Endodermal cell (in vitro differentiated cells): ENCODE measurements at regions not wholly inside any gene's neighbourhood (a gene's known extent, or its start where the extent isn't known, plus 50 kb on each side); places are given as distances from the start of the nearest gene placed in this dataset.

Experiments used
- DNase-seq: peaks from one replicate; pipeline ENCODE4 v3.0.0-alpha.2; 2017
- H3K27ac ChIP-seq: 2 replicates; pipeline ENCODE4 v1.5.1; 2013; ENCODE audit warnings: mild to moderate bottlenecking, low read depth, low read length, moderate library complexity
- H3K27me3 ChIP-seq: 2 replicates; pipeline ENCODE4 v1.6.1; 2013; ENCODE audit warnings: mild to moderate bottlenecking, low read length, moderate library complexity; ENCODE audit not compliant: insufficient read depth, control insufficient read depth, poor library complexity, severe bottlenecking
- H3K36me3 ChIP-seq: 2 replicates; pipeline ENCODE4 v1.7.0; 2013; ENCODE audit warnings: mild to moderate bottlenecking, low read length, moderate library complexity; ENCODE audit not compliant: control insufficient read depth, insufficient read depth
- H3K4me1 ChIP-seq: one replicate; pipeline ENCODE4 v1.7.0; 2013; ENCODE audit warnings: low read length; ENCODE audit not compliant: control insufficient read depth, insufficient read depth
- H3K4me3 ChIP-seq: 2 replicates; pipeline ENCODE4 v1.5.1; 2013; ENCODE audit warnings: mild to moderate bottlenecking, low read length, moderate library complexity
- H3K9ac ChIP-seq: 2 replicates; pipeline ENCODE4 v1.6.1; 2013; ENCODE audit warnings: mild to moderate bottlenecking, low read length, moderate library complexity; ENCODE audit not compliant: poor library complexity, severe bottlenecking; ENCODE audit errors: extremely low read depth
- H3K9me3 ChIP-seq: 2 replicates; pipeline ENCODE4 v1.6.1; 2013; ENCODE audit warnings: mild to moderate bottlenecking, low read length, moderate library complexity; ENCODE audit not compliant: control insufficient read depth
- H3K27ac Mint-ChIP-seq: 2 replicates; pipeline ENCODE4 v1.8.0; 2020; ENCODE audit warnings: mixed read lengths
- H3K27me3 Mint-ChIP-seq: 2 replicates; pipeline ENCODE4 v1.8.0; 2021; ENCODE audit warnings: mild to moderate bottlenecking, mixed read lengths; ENCODE audit not compliant: insufficient read depth
- H3K36me3 Mint-ChIP-seq: 2 replicates; pipeline ENCODE4 v1.8.0; 2020; ENCODE audit warnings: low read depth, mixed read lengths
- H3K4me1 Mint-ChIP-seq: 2 replicates; pipeline ENCODE4 v1.8.0; 2020; ENCODE audit warnings: mixed read lengths
- H3K4me3 Mint-ChIP-seq: 2 replicates; pipeline ENCODE4 v1.8.0; 2020; ENCODE audit warnings: mild to moderate bottlenecking, moderate library complexity, mixed read lengths
- H3K9me3 Mint-ChIP-seq: 2 replicates; pipeline ENCODE4 v1.8.0; 2020; ENCODE audit warnings: mild to moderate bottlenecking, mixed read lengths
- WGBS, 2 experiments: methylation state at CpG; one replicate each; pipeline versions ENCODE4 v1.1.5 to v1.1.7; 2013; ENCODE audit warnings: missing lambda C conversion rate in 2 of 2, mixed read lengths in 1 of 2; ENCODE audit not compliant: insufficient coverage in 1 of 2, insufficient read length in 1 of 2; 5-methylcytosine and 5-hydroxymethylcytosine counted together
- TF ChIP-seq, protein P1 (sequence below): fragments of 200-600 bp; sonication (generic); conservative IDR thresholded peaks from 2 replicates; pipeline ENCODE4 v1.5.0; 2021; ENCODE audit warnings: antibody characterized with exemption, mild to moderate bottlenecking

DNA sequence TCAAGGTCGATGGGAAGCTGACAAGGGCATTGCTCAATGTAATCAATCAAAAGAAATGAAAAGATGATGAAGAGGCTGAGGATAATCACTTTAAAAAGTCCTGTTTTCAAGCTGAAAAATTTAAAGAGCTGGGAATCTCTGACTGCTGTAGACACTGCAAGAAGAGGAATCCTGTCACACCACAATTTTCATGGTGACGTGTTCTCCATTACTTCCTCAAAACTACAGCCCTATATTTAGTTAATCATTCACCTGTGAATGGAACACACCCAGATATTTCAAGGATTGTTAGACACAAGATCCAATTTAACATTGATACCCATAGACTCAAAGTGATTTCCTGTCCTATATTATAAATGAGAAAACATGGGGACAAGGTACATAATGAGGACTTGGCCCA, 1048.3 kb downstream of the AMY1C start:
- Histone ChIP-seq H3K36me3 (no peaks in the 10 kb centered on the region), H3K4me1 (no peaks in the 10 kb centered on the region), H3K9ac (no peak overlapping the region), H3K27ac (no peak overlapping the region), H3K9me3 (no peaks in the 10 kb centered on the region), H3K27me3 (no peaks in the 10 kb centered on the region), H3K4me3 (no peak overlapping the region)
- H3K9me3 Mint-ChIP-seq: no peaks in the 10 kb centered on the region
- H3K27ac Mint-ChIP-seq: no peak overlapping the region
- no peaks in the 10 kb centered on the region for H3K4me1 Mint-ChIP-seq
- TF ChIP-seq, protein P1, sequence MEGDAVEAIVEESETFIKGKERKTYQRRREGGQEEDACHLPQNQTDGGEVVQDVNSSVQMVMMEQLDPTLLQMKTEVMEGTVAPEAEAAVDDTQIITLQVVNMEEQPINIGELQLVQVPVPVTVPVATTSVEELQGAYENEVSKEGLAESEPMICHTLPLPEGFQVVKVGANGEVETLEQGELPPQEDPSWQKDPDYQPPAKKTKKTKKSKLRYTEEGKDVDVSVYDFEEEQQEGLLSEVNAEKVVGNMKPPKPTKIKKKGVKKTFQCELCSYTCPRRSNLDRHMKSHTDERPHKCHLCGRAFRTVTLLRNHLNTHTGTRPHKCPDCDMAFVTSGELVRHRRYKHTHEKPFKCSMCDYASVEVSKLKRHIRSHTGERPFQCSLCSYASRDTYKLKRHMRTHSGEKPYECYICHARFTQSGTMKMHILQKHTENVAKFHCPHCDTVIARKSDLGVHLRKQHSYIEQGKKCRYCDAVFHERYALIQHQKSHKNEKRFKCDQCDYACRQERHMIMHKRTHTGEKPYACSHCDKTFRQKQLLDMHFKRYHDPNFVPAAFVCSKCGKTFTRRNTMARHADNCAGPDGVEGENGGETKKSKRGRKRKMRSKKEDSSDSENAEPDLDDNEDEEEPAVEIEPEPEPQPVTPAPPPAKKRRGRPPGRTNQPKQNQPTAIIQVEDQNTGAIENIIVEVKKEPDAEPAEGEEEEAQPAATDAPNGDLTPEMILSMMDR: no peak
- DNase-seq: no peak
- no peaks in the 10 kb centered on the region for H3K27me3 Mint-ChIP-seq
- no peak overlapping the region for H3K4me3 Mint-ChIP-seq
- 87 to 94% methylated on average over 2 of the region's 2 CpGs for WGBS, 2 experiments
- no peaks in the 10 kb centered on the region for H3K36me3 Mint-ChIP-seq

DNA sequence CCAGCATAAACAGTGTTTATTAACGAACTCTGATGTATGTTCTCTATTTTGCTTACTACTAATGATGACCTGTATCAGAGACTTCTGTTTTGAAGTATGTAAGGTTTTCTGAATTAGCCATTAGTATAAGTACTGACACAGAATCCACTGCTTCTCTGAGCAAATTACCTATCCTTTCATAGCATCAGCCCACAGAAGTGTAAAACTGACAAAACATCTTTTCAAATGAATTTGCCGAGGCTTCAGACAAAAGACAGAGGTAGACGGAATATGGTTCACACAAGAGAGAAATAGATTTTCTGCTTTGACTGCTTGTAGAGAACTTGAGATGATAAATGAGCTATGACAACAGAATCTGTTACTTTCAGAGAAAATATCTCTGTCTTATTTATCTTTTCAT, 1051.6 kb downstream of the AMY1C start:
- TF ChIP-seq, protein P1: no peak
- Histone ChIP-seq H3K27ac (no peak overlapping the region), H3K9me3 (no peaks in the 10 kb centered on the region), H3K36me3 (no peaks in the 10 kb centered on the region), H3K9ac (no peak overlapping the region), H3K4me1 (no peaks in the 10 kb centered on the region), H3K27me3 (no peaks in the 10 kb centered on the region), H3K4me3 (no peak overlapping the region)
- no peak overlapping the region for H3K27ac Mint-ChIP-seq
- no peak for DNase-seq
- H3K4me1 Mint-ChIP-seq: no peaks in the 10 kb centered on the region
- no peaks in the 10 kb centered on the region for H3K36me3 Mint-ChIP-seq
- no peaks in the 10 kb centered on the region for H3K27me3 Mint-ChIP-seq
- no peak overlapping the region for H3K4me3 Mint-ChIP-seq
- no peaks in the 10 kb centered on the region for H3K9me3 Mint-ChIP-seq
- WGBS, 2 experiments: 95 to 100% methylated on average over 2 to 3 of the region's 3 CpGs

DNA sequence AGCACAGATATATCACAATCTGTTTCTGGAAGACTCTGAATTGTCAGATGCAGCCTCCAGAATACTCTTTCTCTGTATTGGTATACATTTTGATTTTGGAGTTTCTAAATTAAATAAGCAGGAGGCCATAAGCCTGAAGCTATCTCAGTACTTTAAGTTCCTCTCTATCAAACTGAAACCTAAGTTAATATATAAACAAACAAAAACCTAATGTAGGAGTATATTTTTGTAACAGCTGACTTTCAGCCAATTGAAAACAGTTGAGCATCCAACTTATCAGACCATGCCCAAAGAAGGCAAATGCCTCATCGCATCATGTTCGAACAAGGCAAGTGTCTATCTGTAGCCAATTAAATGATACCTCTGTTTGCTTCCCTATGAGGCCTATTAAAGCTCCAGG, 1054.4 kb downstream of the AMY1C start:
- Histone ChIP-seq H3K4me3 (no peak overlapping the region), H3K9ac (no peak overlapping the region), H3K36me3 (no peaks in the 10 kb centered on the region), H3K9me3 (no peaks in the 10 kb centered on the region), H3K27ac (no peak overlapping the region), H3K4me1 (no peaks in the 10 kb centered on the region), H3K27me3 (no peaks in the 10 kb centered on the region)
- Mint-ChIP-seq H3K27ac (no peak overlapping the region), H3K4me1 (no peaks in the 10 kb centered on the region), H3K36me3 (no peaks in the 10 kb centered on the region), H3K27me3 (no peaks in the 10 kb centered on the region), H3K4me3 (no peak overlapping the region), H3K9me3 (no peaks in the 10 kb centered on the region)
- WGBS, 2 experiments: 95 to 100% methylated on average over 2 of the region's 2 CpGs
- TF ChIP-seq, protein P1: no peak
- DNase-seq: no peak
